ENCODE measurements at regions not wholly inside any gene's neighbourhood (a gene's known extent, or its start where the extent isn't known, plus 50 kb on each side); places are given as distances from the start of the nearest gene placed in this dataset.

DNA sequence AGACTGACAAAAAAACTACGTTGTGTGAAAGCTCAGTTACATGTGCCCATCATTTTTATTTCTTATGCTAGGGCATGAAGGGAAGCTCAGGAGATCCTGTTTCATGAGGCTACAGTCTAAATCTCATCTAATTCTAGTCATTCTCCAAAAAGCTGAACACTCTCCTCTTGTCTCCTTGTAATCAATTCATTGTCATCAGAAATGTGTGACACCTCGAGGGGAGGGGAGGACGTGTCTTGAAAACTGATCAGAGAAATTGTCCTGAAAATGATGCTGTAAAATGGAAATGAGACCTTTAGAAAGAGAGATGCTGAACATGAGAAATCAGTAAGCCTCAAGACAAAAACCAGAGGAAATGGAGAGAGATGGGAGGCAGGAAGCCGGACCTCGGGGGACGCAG lies 103.4 kb downstream of the DAD1 start:
- Histone ChIP-seq H3K27ac (ENCODE audit: low read length) (0 out of 2 replicates have a peak overlapping the region, but pooled peaks have one; percentile 1), H2AFZ (ENCODE audit: low read depth, low read length) (no peak overlapping the region), H3K9ac (ENCODE audit: low read length) (no peak overlapping the region), H3K4me3 (ENCODE audit: low read length) (no peak overlapping the region), H3K27me3 (ENCODE audit: low read depth, low read length) (no peaks in the 10 kb centered on the region), H3K4me1 (ENCODE audit: low read length) (peaks cover 98% of the 10 kb centered on the region), H3K79me2 (ENCODE audit: low read length) (no peaks in the 10 kb centered on the region), H3K4me2 (ENCODE audit: low read length) (no peak overlapping the region), H3K36me3 (replicated peaks; ENCODE audit: low read depth, low read length) (no peaks in the 10 kb centered on the region), H3K9me3 (ENCODE audit: insufficient read depth, low read length) (no peaks in the 10 kb centered on the region), H4K20me1 (ENCODE audit: insufficient read depth, low read length) (no peaks in the 10 kb centered on the region)
- TF ChIP-seq, protein P1, sequence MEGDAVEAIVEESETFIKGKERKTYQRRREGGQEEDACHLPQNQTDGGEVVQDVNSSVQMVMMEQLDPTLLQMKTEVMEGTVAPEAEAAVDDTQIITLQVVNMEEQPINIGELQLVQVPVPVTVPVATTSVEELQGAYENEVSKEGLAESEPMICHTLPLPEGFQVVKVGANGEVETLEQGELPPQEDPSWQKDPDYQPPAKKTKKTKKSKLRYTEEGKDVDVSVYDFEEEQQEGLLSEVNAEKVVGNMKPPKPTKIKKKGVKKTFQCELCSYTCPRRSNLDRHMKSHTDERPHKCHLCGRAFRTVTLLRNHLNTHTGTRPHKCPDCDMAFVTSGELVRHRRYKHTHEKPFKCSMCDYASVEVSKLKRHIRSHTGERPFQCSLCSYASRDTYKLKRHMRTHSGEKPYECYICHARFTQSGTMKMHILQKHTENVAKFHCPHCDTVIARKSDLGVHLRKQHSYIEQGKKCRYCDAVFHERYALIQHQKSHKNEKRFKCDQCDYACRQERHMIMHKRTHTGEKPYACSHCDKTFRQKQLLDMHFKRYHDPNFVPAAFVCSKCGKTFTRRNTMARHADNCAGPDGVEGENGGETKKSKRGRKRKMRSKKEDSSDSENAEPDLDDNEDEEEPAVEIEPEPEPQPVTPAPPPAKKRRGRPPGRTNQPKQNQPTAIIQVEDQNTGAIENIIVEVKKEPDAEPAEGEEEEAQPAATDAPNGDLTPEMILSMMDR (IDR thresholded peaks at IDR 0.05; ENCODE audit: low read depth, low read length): no peak
- no peak for TF ChIP-seq EZH2phosphoT487 (IDR thresholded peaks at IDR 0.05; ENCODE audit: low read depth)

DNA sequence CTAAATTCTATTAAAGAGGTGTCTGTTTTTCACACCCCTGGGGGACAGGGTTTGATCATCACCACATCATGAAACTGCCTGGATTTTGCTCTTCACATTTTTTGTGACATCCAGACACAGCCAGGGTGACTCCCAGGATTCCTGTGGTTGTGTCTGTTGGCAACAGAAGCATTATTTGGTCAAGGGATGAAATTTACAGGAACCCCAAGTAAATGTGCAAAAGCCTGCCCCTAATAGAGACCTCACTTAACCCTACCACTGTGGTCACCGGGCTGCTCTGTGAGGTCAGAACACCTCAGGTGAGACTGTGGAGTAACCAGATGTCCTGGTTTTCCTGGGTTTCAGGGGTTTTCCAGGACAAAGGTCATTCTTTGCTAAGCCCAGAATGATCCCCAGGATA lies 103.8 kb downstream of the DAD1 start:
- Histone ChIP-seq H3K27ac (ENCODE audit: low read length) (no peak overlapping the region), H2AFZ (ENCODE audit: low read depth, low read length) (no peak overlapping the region), H3K9me3 (ENCODE audit: insufficient read depth, low read length) (no peaks in the 10 kb centered on the region), H3K9ac (ENCODE audit: low read length) (no peak overlapping the region; the same call in 1 of the 2 replicates), H3K4me2 (ENCODE audit: low read length) (no peak overlapping the region), H3K36me3 (replicated peaks; ENCODE audit: low read depth, low read length) (no peaks in the 10 kb centered on the region), H3K79me2 (ENCODE audit: low read length) (no peaks in the 10 kb centered on the region), H3K4me3 (ENCODE audit: low read length) (no peak overlapping the region), H3K27me3 (ENCODE audit: low read depth, low read length) (no peaks in the 10 kb centered on the region), H3K4me1 (ENCODE audit: low read length) (peaks cover 98% of the 10 kb centered on the region), H4K20me1 (ENCODE audit: insufficient read depth, low read length) (no peaks in the 10 kb centered on the region)
- TF ChIP-seq, protein P1 (IDR thresholded peaks at IDR 0.05; ENCODE audit: low read depth, low read length): no peak
- no peak for TF ChIP-seq EZH2phosphoT487 (IDR thresholded peaks at IDR 0.05; ENCODE audit: low read depth)

DNA sequence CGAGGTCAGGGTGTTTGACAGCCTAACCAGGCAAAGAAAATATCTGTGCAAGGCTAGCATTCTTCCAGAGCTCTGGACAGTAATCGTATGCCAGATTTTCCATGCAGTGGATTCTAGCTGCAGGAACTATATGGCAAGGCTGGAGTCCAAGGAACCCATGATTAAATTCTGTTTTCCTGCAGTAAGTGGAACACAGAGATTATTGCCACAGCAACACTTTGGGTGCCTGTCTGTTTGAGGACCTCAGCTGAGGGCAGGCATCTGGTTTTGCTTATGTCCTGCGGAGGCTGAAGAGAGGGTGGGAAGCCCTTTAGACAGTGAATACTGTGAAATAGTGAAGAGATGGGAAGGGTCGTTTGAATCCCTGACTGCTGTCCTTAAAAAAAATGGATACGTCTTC lies 104.4 kb downstream of the DAD1 start:
- no peak overlapping the region for H3K4me3 ChIP-seq (ENCODE audit: low read length)
- peak overlapping the region; percentile 9; the same call in 1 of the 2 replicates for H3K9ac ChIP-seq (ENCODE audit: low read length)
- H3K27me3 ChIP-seq (ENCODE audit: low read depth, low read length): no peaks in the 10 kb centered on the region
- H3K9me3 ChIP-seq (ENCODE audit: insufficient read depth, low read length): no peaks in the 10 kb centered on the region
- peak overlapping the region; percentile 26; the same call in 1 of the 2 replicates for H3K27ac ChIP-seq (ENCODE audit: low read length)
- peak overlapping the region; percentile 13; the same call in 1 of the 2 replicates for H2AFZ ChIP-seq (ENCODE audit: low read depth, low read length)
- TF ChIP-seq, protein P1 (IDR thresholded peaks at IDR 0.05; ENCODE audit: low read depth, low read length): no peak
- TF ChIP-seq EZH2phosphoT487 (IDR thresholded peaks at IDR 0.05; ENCODE audit: low read depth): no peak
- H3K79me2 ChIP-seq (ENCODE audit: low read length): no peaks in the 10 kb centered on the region
- H4K20me1 ChIP-seq (ENCODE audit: insufficient read depth, low read length): no peaks in the 10 kb centered on the region
- H3K4me1 ChIP-seq (ENCODE audit: low read length): peaks cover 98% of the 10 kb centered on the region
- H3K4me2 ChIP-seq (ENCODE audit: low read length): peak overlapping the region; percentile 26
- no peaks in the 10 kb centered on the region for H3K36me3 ChIP-seq (replicated peaks; ENCODE audit: low read depth, low read length)

DNA sequence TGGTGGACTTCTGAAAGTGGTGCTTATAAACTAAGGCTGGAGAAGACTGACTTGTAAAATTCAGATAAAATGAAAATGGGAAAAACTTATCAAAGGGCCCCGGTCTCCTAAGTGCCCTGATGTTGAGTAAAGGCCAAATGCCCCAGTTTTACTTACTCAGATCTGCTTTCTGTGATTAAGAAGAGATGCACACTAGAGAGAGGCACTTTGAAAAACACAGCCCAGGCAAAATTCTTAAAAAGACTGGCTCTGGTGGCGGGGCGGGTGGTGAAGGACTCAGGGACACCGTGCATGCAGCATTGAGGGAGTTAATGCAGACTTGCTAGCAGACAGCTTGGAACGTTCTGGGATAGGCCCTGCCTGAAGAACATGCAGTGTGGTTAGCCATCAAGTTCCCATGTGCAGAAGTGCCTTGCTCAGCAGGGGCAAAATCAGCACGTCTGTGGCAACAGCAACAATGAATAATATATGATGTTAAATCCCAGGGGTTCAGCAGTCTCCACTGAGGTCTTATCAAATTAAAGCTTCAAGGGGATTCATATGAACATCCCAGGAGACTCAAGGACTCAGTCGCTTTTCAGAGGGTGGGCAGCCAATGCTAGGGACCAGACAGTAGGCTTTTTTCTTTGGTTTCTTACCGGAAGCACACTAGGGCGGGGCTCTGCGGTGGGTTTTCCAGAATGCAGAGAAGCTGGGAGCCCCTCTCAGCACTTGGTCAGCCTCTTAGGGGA lies 105.0 kb downstream of the DAD1 start:
- Histone ChIP-seq H3K4me3 (ENCODE audit: low read length) (no peak overlapping the region), H3K27me3 (ENCODE audit: low read depth, low read length) (no peaks in the 10 kb centered on the region), H3K27ac (ENCODE audit: low read length) (peak overlapping the region; percentile 26), H3K4me1 (ENCODE audit: low read length) (peaks cover 98% of the 10 kb centered on the region), H4K20me1 (ENCODE audit: insufficient read depth, low read length) (no peaks in the 10 kb centered on the region), H3K79me2 (ENCODE audit: low read length) (no peaks in the 10 kb centered on the region), H3K9me3 (ENCODE audit: insufficient read depth, low read length) (no peaks in the 10 kb centered on the region), H3K9ac (ENCODE audit: low read length) (peak overlapping the region; percentile 9; the same call in 1 of the 2 replicates), H3K4me2 (ENCODE audit: low read length) (peak overlapping the region; percentile 26), H2AFZ (ENCODE audit: low read depth, low read length) (peak overlapping the region; percentile 13), H3K36me3 (replicated peaks; ENCODE audit: low read depth, low read length) (no peaks in the 10 kb centered on the region)
- TF ChIP-seq, protein P1 (IDR thresholded peaks at IDR 0.05; ENCODE audit: low read depth, low read length): no peak
- no peak for TF ChIP-seq EZH2phosphoT487 (IDR thresholded peaks at IDR 0.05; ENCODE audit: low read depth)

Data from OCI-LY3 (cell line).